ENCODE measurements at regions not wholly inside any gene's neighbourhood (a gene's known extent, or its start where the extent isn't known, plus 50 kb on each side); places are given as distances from the start of the nearest gene placed in this dataset.

DNA sequence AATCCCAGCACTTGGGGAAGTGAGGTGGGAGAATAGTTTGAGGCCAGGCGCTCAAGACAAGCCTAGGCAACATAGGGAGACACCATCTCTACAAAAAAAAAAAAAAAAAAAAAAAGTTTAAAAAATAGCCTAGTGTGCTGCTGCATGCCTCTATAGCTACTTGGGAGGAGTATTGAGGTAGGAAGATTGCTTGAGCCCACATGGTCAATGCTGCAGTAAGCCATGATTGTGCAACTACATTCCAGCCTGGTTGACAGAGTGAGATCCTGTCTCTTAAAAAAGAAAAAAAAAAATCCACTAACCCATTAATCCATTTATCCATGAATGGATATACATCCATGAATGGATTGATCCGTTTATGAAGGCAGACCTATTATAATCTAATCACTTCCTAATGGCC lies 1064.6 kb upstream of the EYS start:
- TF ChIP-seq POLR2A (IDR thresholded peaks at IDR 0.05) (no peak), POLR2AphosphoS5 (IDR thresholded peaks at IDR 0.05; ENCODE audit: insufficient read depth in 1 of 2, low read depth in 1 of 2) (no peak)
- TF ChIP-seq, protein P1, sequence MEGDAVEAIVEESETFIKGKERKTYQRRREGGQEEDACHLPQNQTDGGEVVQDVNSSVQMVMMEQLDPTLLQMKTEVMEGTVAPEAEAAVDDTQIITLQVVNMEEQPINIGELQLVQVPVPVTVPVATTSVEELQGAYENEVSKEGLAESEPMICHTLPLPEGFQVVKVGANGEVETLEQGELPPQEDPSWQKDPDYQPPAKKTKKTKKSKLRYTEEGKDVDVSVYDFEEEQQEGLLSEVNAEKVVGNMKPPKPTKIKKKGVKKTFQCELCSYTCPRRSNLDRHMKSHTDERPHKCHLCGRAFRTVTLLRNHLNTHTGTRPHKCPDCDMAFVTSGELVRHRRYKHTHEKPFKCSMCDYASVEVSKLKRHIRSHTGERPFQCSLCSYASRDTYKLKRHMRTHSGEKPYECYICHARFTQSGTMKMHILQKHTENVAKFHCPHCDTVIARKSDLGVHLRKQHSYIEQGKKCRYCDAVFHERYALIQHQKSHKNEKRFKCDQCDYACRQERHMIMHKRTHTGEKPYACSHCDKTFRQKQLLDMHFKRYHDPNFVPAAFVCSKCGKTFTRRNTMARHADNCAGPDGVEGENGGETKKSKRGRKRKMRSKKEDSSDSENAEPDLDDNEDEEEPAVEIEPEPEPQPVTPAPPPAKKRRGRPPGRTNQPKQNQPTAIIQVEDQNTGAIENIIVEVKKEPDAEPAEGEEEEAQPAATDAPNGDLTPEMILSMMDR (IDR thresholded peaks at IDR 0.05), result no peak
- intact Hi-C loops (cut with DNase I), result no loop called here
- Histone ChIP-seq H3K4me1 (no peaks in the 10 kb centered on the region), H3K27me3 (no peaks in the 10 kb centered on the region), H3K9me3 (no peaks in the 10 kb centered on the region), H3K4me3 (no peak overlapping the region), H3K36me3 (no peaks in the 10 kb centered on the region), H3K27ac (no peak overlapping the region)
- DNase-seq (ENCODE audit: extremely low spot score in 2 of 2), result no peak

DNA sequence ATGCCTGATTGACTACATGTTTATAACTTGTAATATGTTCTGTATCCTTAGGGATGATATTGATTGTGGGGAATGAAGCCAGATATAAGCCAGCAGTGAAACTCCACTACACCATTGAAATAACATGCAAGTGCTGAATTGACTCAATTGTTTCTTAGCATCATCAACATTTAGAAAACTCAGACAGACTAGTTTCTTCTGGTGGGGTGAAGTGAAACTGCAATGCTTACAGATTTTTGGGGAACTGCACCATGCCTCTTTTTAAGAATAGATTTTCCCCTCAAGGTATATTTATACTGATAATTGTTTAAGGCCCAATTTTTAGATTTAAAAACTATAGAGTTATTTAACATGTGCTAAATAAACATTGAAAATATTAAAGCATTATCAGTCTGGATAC lies 1044.6 kb upstream of the EYS start:
- no peak overlapping the region for H3K4me3 ChIP-seq
- TF ChIP-seq POLR2AphosphoS5 (IDR thresholded peaks at IDR 0.05; ENCODE audit: insufficient read depth in 1 of 2, low read depth in 1 of 2) (no peak), POLR2A (IDR thresholded peaks at IDR 0.05) (no peak)
- TF ChIP-seq, protein P1 (IDR thresholded peaks at IDR 0.05), result no peak
- no peak overlapping the region for H3K27ac ChIP-seq
- H3K4me1 ChIP-seq, result no peaks in the 10 kb centered on the region
- no peaks in the 10 kb centered on the region for H3K9me3 ChIP-seq
- intact Hi-C loops (cut with DNase I), result no loop called here
- no peaks in the 10 kb centered on the region for H3K27me3 ChIP-seq
- no peaks in the 10 kb centered on the region for H3K36me3 ChIP-seq
- DNase-seq (ENCODE audit: extremely low spot score in 2 of 2), result no peak

DNA sequence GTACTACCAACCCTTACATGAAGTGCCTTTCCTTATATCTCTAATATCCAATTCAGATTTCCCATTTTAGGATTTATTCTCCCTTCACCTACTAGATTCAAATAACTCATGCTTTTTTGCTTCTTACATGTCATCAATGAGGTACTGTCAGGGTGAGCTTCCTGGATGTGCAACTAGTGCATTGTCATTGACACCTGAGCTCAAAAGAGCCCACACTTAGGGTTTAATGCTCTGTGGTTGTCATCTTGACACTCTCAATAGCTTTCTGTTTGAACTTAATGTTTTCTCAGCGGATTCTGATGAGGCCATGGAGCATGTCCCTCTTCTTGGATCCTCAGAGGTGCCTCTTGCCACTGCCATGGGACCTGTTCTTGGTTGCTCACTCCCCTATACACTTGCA lies 1033.3 kb upstream of the EYS start:
- Histone ChIP-seq H3K4me1 (no peaks in the 10 kb centered on the region), H3K4me3 (no peak overlapping the region), H3K27me3 (no peaks in the 10 kb centered on the region), H3K36me3 (no peaks in the 10 kb centered on the region), H3K27ac (no peak overlapping the region), H3K9me3 (no peaks in the 10 kb centered on the region)
- intact Hi-C loops (cut with DNase I), result loop anchor here (5.0 kb wide), 1 partner anchor 727 kb away; no protein-coding TSS in a partner anchor
- TF ChIP-seq POLR2A (IDR thresholded peaks at IDR 0.05), result no peak
- TF ChIP-seq POLR2AphosphoS5 (IDR thresholded peaks at IDR 0.05; ENCODE audit: insufficient read depth in 1 of 2, low read depth in 1 of 2), result no peak
- TF ChIP-seq, protein P1 (IDR thresholded peaks at IDR 0.05), result no peak
- no peak for DNase-seq (ENCODE audit: extremely low spot score in 2 of 2)

DNA sequence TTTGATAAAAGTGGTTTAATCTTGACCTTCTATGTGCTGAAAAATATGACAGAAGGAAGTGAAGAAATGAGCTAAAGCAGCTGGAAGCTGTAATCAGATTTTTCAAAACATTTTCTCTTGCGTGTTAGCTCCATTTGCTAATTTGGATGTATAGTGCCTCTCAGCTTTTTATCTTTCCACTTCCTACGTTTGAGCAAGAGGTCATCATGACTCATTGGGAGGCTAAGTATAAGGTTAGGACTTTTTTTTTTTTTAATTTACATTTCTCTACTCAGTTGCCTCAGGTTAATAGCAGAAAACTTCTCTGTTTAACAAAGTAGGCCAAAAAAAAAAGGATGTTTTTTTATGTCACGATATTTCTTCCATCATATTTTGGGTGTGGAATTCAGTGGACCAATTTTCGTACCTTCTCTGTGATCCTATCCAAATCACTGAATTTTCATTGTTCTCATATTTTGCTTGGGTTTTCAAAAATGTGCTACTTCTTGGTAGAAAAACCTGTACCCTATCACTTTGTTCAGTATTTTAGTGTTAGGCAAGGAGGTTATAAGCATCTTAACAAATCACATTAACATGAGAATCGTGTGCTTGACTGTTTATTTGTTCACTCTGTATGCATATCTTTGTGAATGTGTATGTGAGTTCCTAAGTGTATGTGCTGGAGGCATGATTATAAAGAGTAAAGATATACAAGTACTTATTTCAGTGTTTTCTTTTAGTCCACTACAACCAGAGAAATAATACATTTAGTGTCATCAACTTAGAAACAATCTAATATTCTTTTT lies 1028.3 kb upstream of the EYS start:
- H3K27ac ChIP-seq, result no peak overlapping the region
- DNase-seq (ENCODE audit: extremely low spot score in 2 of 2), result no peak
- intact Hi-C loops (cut with DNase I), result no loop called here
- H3K27me3 ChIP-seq, result no peaks in the 10 kb centered on the region
- no peaks in the 10 kb centered on the region for H3K36me3 ChIP-seq
- no peaks in the 10 kb centered on the region for H3K4me1 ChIP-seq
- TF ChIP-seq, protein P1 (IDR thresholded peaks at IDR 0.05), result no peak
- no peak for TF ChIP-seq POLR2A (IDR thresholded peaks at IDR 0.05)
- no peak for TF ChIP-seq POLR2AphosphoS5 (IDR thresholded peaks at IDR 0.05; ENCODE audit: insufficient read depth in 1 of 2, low read depth in 1 of 2)
- H3K4me3 ChIP-seq, result no peak overlapping the region
- no peaks in the 10 kb centered on the region for H3K9me3 ChIP-seq

DNA sequence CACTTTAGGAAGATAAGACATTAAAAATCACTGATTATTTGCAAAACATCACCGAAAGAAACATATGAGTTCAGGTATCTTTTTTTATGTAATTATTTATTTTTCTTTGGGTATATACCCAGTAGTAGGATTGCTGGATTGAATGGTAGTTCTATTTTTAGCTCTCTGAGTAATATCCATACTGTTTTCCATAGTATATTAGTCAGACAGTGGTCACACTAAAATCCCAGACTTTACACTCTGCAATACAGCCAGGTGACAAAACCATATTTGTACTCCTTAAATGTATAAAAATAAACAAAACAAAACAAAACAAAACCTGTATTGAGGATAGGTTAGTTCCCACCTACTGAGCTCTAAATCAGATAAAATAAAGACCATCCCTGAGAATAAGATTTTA lies 1024.3 kb upstream of the EYS start:
- H3K4me1 ChIP-seq, result no peaks in the 10 kb centered on the region
- TF ChIP-seq POLR2A (IDR thresholded peaks at IDR 0.05), result no peak
- TF ChIP-seq, protein P1 (IDR thresholded peaks at IDR 0.05), result no peak
- TF ChIP-seq POLR2AphosphoS5 (IDR thresholded peaks at IDR 0.05; ENCODE audit: insufficient read depth in 1 of 2, low read depth in 1 of 2), result no peak
- no peak overlapping the region for H3K4me3 ChIP-seq
- no peaks in the 10 kb centered on the region for H3K36me3 ChIP-seq
- H3K27ac ChIP-seq, result no peak overlapping the region
- intact Hi-C loops (cut with DNase I), result no loop called here
- no peaks in the 10 kb centered on the region for H3K27me3 ChIP-seq
- no peak for DNase-seq (ENCODE audit: extremely low spot score in 2 of 2)
- no peaks in the 10 kb centered on the region for H3K9me3 ChIP-seq

Measured in vagina (tissue), 2 donors.